ENCODE measurements at regions not wholly inside any gene's neighbourhood (a gene's known extent, or its start where the extent isn't known, plus 50 kb on each side); places are given as distances from the start of the nearest gene placed in this dataset.

- ATAC-seq (ENCODE audit: low read depth), result no peak
- DNase-seq (ENCODE audit: low spot score), result no peak
- no peaks in the 10 kb centered on the region for H3K36me3 ChIP-seq (ENCODE audit: low read depth)
- H3K4me3 ChIP-seq (ENCODE audit: severe bottlenecking), result no peak overlapping the region
- no peak overlapping the region for H3K27ac ChIP-seq (ENCODE audit: poor library complexity, severe bottlenecking)
- H3K27me3 ChIP-seq (ENCODE audit: insufficient read depth, poor library complexity, severe bottlenecking), result no peaks in the 10 kb centered on the region
- H3K4me1 ChIP-seq (ENCODE audit: insufficient read depth, poor library complexity, severe bottlenecking), result no peaks in the 10 kb centered on the region
- no peak for TF ChIP-seq CTCF (IDR thresholded peaks at IDR 0.05; ENCODE audit: poor library complexity, severe bottlenecking)
- no peaks in the 10 kb centered on the region for H3K9me3 ChIP-seq (ENCODE audit: severe bottlenecking)
Measured at GRCh38 chr6:120282005-120282404, 932.4 kb upstream of the MAN1A1 start.

- no peak overlapping the region for H3K4me3 ChIP-seq (ENCODE audit: severe bottlenecking)
- H3K4me1 ChIP-seq (ENCODE audit: insufficient read depth, poor library complexity, severe bottlenecking), result no peaks in the 10 kb centered on the region
- TF ChIP-seq CTCF (IDR thresholded peaks at IDR 0.05; ENCODE audit: poor library complexity, severe bottlenecking), result no peak
- H3K27ac ChIP-seq (ENCODE audit: poor library complexity, severe bottlenecking), result no peak overlapping the region
- H3K9me3 ChIP-seq (ENCODE audit: severe bottlenecking), result no peaks in the 10 kb centered on the region
- no peaks in the 10 kb centered on the region for H3K36me3 ChIP-seq (ENCODE audit: low read depth)
- ATAC-seq (ENCODE audit: low read depth), result no peak
- DNase-seq (ENCODE audit: low spot score), result no peak
- H3K27me3 ChIP-seq (ENCODE audit: insufficient read depth, poor library complexity, severe bottlenecking), result no peaks in the 10 kb centered on the region
Measured at GRCh38 chr6:120279466-120280167, 930.1 kb upstream of the MAN1A1 start.

- H3K27ac ChIP-seq (ENCODE audit: poor library complexity, severe bottlenecking), result no peak overlapping the region
- DNase-seq (ENCODE audit: low spot score), result no peak
- H3K9me3 ChIP-seq (ENCODE audit: severe bottlenecking), result no peaks in the 10 kb centered on the region
- no peak for ATAC-seq (ENCODE audit: low read depth)
- H3K4me1 ChIP-seq (ENCODE audit: insufficient read depth, poor library complexity, severe bottlenecking), result no peaks in the 10 kb centered on the region
- no peaks in the 10 kb centered on the region for H3K27me3 ChIP-seq (ENCODE audit: insufficient read depth, poor library complexity, severe bottlenecking)
- TF ChIP-seq CTCF (IDR thresholded peaks at IDR 0.05; ENCODE audit: poor library complexity, severe bottlenecking), result no peak
- H3K4me3 ChIP-seq (ENCODE audit: severe bottlenecking), result no peak overlapping the region
- H3K36me3 ChIP-seq (ENCODE audit: low read depth), result no peaks in the 10 kb centered on the region
Measured at GRCh38 chr6:120278689-120279396, 929.3 kb upstream of the MAN1A1 start.

- no peaks in the 10 kb centered on the region for H3K9me3 ChIP-seq (ENCODE audit: severe bottlenecking)
- H3K36me3 ChIP-seq (ENCODE audit: low read depth), result no peaks in the 10 kb centered on the region
- ATAC-seq (ENCODE audit: low read depth), result no peak
- DNase-seq (ENCODE audit: low spot score), result no peak
- no peak overlapping the region for H3K27ac ChIP-seq (ENCODE audit: poor library complexity, severe bottlenecking)
- TF ChIP-seq CTCF (IDR thresholded peaks at IDR 0.05; ENCODE audit: poor library complexity, severe bottlenecking), result no peak
- H3K4me1 ChIP-seq (ENCODE audit: insufficient read depth, poor library complexity, severe bottlenecking), result no peaks in the 10 kb centered on the region
- no peak overlapping the region for H3K4me3 ChIP-seq (ENCODE audit: severe bottlenecking)
- no peaks in the 10 kb centered on the region for H3K27me3 ChIP-seq (ENCODE audit: insufficient read depth, poor library complexity, severe bottlenecking)
Measured at GRCh38 chr6:120274547-120274946, 925.0 kb upstream of the MAN1A1 start.

GRCh38 chr6:120273411-120273810 lies 923.9 kb upstream of the MAN1A1 start:
- TF ChIP-seq CTCF (IDR thresholded peaks at IDR 0.05; ENCODE audit: poor library complexity, severe bottlenecking), result no peak
- Histone ChIP-seq H3K4me1 (ENCODE audit: insufficient read depth, poor library complexity, severe bottlenecking) (no peaks in the 10 kb centered on the region), H3K36me3 (ENCODE audit: low read depth) (no peaks in the 10 kb centered on the region), H3K9me3 (ENCODE audit: severe bottlenecking) (no peaks in the 10 kb centered on the region), H3K4me3 (ENCODE audit: severe bottlenecking) (no peak overlapping the region), H3K27me3 (ENCODE audit: insufficient read depth, poor library complexity, severe bottlenecking) (no peaks in the 10 kb centered on the region), H3K27ac (ENCODE audit: poor library complexity, severe bottlenecking) (no peak overlapping the region)
- no peak for ATAC-seq (ENCODE audit: low read depth)
- no peak for DNase-seq (ENCODE audit: low spot score)
